ENCODE measurements at regions not wholly inside any gene's neighbourhood (a gene's known extent, or its start where the extent isn't known, plus 50 kb on each side); places are given as distances from the start of the nearest gene placed in this dataset.

- TF ChIP-seq CTCF (IDR thresholded peaks at IDR 0.05; ENCODE audit: low read length), result no peak
- no peak for TF ChIP-seq EZH2 (optimal IDR thresholded peaks at IDR 0.05; ENCODE audit: low read depth, low read length)
- TF ChIP-seq EZH2phosphoT487 (IDR thresholded peaks at IDR 0.05; ENCODE audit: low read length), result no peak
These were observed 255.9 kb downstream of the SOX9 start for GRCh38 chr17:72376526-72377345.
